Uterus (tissue), 2 donors: ENCODE measurements at regions not wholly inside any gene's neighbourhood (a gene's known extent, or its start where the extent isn't known, plus 50 kb on each side); places are given as distances from the start of the nearest gene placed in this dataset.

Source experiments
- POLR2A ChIP-seq, 2 donors: fragments of 450-650 bp; IDR thresholded peaks; one replicate each; pipeline ENCODE4 v1.6.1; 2016; ENCODE audit warnings: antibody characterized with exemption in 2 of 2, mild to moderate bottlenecking in 1 of 2, moderate library complexity in 1 of 2
- TF ChIP-seq, protein P1 (sequence below), 4 experiments: fragments of 200-600 bp in 2 of 4; fragments of 450-650 bp in 2 of 4; sonication (generic) in 2 of 4; IDR thresholded peaks; one replicate each; pipeline ENCODE4 v1.5.1; 2016 to 2019; ENCODE audit warnings: antibody characterized with exemption in 4 of 4, mild to moderate bottlenecking in 2 of 4, moderate library complexity in 1 of 4

DNA sequence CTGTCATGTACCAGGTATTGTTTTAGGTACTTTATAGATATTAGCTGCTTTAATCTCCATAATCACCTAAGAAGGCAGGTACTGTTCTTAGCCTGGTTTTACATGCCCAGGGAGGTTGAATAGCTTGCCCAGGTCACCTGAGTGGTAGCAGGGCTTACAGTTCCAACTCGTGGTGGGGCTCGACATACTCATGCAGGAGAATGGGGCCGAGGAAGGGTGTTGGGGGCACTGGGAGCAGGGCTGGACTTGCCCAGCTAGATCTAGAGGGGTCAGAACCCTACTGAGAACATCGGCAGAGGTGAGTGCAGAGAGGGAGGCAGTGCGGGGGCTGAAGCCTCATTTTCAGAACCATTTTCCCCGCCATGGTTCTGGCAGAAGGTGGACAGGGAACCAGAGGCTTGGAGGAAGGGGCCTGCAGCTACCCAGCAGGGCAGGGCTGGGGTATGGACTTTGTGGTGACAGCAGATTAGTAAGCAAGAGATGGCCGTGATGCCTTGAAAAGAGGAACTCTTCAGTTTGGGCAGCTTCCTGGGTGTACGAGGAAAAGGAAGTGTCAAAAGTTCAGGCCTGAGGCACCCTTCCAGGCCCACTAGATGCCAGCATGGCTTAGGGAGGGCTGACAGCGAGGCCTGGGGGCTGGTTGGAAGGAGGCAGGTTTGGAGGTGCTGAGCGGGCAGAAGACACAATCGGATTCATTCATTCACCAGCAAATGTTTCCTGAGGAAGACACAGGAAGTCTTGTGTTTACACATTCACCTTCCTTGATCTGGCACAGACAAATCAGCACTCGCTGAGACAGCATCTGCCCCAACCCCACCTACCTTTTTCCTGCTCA is 54.7 kb upstream of the LYVE1 start:
- TF ChIP-seq, protein P1, sequence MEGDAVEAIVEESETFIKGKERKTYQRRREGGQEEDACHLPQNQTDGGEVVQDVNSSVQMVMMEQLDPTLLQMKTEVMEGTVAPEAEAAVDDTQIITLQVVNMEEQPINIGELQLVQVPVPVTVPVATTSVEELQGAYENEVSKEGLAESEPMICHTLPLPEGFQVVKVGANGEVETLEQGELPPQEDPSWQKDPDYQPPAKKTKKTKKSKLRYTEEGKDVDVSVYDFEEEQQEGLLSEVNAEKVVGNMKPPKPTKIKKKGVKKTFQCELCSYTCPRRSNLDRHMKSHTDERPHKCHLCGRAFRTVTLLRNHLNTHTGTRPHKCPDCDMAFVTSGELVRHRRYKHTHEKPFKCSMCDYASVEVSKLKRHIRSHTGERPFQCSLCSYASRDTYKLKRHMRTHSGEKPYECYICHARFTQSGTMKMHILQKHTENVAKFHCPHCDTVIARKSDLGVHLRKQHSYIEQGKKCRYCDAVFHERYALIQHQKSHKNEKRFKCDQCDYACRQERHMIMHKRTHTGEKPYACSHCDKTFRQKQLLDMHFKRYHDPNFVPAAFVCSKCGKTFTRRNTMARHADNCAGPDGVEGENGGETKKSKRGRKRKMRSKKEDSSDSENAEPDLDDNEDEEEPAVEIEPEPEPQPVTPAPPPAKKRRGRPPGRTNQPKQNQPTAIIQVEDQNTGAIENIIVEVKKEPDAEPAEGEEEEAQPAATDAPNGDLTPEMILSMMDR (IDR thresholded peaks at IDR 0.05) = no peak
- no peak for TF ChIP-seq POLR2A (IDR thresholded peaks at IDR 0.05)
